Kasumi-1 (cell line): ENCODE measurements at regions not wholly inside any gene's neighbourhood (a gene's known extent, or its start where the extent isn't known, plus 50 kb on each side); places are given as distances from the start of the nearest gene placed in this dataset.
"Not testable (repeated sequence)": the region's sequence is repeated elsewhere in the genome, so short reads cannot be mapped to it uniquely, and the experiment has no call there.

Experiments used
- DNase-seq, 2 experiments: peaks; one replicate each; lab custom pipeline; 2025; lab: John Stamatoyannopoulos, UW

DNA sequence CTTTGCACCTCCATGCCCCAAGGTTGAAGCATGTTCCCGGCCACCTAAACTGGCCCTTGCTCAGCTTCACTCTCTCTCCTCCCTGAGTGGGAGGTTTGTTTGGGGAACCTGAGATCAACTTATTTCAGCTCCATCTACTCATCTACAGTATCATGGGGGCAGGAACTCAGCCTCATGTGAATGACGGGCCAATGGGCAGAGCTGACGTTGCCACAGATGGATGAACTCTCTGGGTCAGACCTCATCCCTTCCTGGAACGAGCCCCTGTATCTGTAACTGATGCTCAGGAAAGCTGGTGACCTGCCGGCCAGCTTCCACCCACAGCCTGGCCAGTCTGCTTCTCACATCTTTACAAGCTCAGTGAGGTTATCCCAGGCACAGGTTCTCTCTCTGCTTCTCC is 369.6 kb downstream of the IRX2 start:
- no peak for DNase-seq

- no peak for DNase-seq
Measured at GRCh38 chr5:2381070-2381469, 370.4 kb downstream of the IRX2 start.

GRCh38 chr5:2378976-2379375 is 372.5 kb downstream of the IRX2 start:
- no peak for DNase-seq

DNA sequence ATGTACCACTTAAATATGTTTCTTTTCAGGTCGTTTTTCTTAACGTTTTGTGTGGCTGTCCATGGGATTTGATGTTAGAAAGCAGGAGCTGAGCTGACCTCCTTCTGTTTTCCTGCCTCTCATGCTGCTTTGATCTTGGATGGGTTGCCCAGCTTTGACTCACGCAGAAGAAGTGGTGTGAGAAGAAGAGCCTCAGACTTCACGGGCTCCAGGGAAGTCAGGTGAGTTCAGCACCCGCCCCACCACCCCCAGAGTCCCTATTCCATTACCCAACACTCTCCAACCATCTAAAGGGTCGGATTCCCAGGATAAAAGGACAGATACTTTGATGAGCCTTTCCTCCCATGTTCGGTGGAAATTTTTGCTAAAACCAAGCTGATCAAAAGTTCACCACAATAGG is 373.4 kb downstream of the IRX2 start:
- DNase-seq = no peak

DNA sequence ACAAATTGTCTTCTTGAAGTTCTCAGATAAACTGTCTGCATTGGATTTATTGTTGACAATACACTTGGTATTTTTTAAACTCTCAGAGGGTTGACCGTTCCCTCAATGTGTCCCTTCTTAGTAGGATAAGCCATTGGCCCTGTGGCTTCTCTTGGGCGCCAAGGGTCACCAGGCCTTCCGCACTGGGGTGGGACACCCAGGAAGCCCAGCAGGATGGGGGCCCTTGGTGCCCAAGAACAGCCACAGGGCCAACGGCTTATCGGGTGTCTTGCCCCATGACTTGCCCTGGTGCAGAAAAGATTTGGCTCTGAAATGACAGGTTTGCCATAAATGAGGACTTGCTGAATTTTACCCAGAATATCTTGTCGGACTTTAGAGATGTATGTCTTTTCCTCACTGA is 375.0 kb downstream of the IRX2 start:
- DNase-seq = no peak

GRCh38 chr5:2375757-2376250 is 375.7 kb downstream of the IRX2 start:
- no peak for DNase-seq

DNA sequence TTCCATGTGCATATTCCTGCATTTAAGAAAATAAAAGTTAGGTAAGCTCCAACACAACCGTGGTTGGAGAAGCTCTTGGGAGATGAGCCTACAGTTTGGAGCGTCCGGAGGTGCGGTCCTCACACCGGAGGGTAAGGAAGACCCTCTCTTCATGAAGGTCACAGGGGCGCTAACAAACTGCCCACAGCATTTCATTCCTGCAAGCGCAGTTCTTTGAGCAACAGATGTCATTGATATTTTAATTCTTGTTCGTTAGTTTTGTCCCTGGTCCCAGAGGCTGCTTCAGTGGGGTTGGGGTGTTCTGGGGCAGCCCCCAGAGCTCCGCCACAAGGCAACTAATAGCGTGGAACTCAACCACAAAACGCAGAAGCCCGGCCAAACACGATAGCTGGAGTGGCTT is 376.2 kb downstream of the IRX2 start:
- DNase-seq = no peak

GRCh38 chr5:2374703-2375102 is 376.8 kb downstream of the IRX2 start:
- DNase-seq = no peak

DNA sequence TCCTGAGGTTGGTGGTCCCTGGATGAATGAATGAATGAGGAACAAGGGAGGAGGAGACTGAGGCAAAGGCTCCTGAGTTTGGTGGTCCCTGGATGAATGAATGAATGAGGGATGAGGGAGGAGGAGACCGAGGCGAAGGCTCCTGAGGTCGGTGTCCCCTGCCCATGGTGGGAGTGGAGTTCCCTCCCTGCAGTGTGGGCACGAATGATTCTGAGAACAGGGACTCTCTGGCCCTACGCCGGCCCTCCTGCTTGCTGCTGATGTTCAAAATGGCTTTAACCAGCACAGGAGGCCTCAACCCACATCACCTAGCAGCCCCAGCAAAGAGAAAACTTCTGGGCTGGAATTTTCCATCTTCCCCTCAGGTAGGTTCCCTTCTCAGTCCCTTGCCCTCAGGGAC is 377.8 kb downstream of the IRX2 start:
- no peak for DNase-seq

- no peak for DNase-seq
Measured at GRCh38 chr5:2371419-2371710, 380.1 kb downstream of the IRX2 start.

DNA sequence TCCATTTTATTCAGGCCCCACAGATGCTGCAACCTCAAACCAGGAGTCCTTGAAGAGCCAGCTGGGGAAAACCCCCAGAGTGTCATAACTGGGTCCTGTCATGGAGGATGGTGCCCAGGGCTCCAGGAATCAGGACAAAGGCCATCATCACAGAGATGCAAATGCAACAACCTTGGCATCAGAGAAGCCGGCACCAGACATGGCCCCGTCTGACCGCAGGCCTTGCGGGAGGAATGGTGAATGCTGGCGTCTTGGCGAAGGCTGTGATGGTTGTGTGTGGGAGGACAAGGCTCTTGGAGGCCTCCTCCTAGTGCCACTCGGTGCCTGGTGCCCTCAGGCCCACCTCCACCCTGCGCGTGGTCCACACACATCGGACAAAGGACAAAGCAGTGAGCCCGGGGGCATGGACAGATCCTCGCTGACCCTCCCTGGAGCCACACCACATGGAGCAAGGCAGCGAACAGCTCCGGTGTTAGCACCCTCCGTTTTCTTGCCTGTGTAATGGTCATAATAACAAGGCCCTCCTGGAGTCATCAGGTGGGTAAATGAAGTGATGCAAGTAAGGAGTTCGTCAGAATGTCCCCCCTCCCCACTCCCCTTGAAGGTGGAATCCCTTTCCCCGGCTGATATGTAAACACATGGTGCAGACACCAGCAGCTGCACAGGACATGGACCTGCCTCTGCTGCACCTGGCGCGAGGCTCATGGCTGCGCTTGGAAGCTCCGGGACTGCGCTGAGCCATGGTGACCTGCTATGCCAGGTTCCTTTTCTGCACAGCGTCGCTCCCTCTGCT is 380.7 kb downstream of the IRX2 start:
- DNase-seq = no peak

DNA sequence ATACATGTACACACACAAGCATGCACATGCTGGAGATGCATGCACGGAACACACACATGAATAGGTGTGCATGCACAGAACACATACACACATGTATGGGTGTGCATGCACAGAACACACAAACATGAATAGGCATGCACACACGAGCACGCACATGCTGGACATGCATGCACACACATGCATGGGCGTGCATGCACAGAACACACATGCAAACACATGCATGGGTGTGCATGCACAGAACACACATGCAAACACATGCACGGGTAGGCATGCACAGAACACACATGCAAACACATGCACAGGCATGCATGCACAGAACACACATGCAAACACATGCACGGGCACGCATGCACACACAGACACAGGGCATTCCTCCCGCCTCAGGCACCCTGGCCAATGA is 382.3 kb downstream of the IRX2 start:
- no peak for DNase-seq

GRCh38 chr5:2366816-2367215 is 384.7 kb downstream of the IRX2 start:
- no peak for DNase-seq

DNA sequence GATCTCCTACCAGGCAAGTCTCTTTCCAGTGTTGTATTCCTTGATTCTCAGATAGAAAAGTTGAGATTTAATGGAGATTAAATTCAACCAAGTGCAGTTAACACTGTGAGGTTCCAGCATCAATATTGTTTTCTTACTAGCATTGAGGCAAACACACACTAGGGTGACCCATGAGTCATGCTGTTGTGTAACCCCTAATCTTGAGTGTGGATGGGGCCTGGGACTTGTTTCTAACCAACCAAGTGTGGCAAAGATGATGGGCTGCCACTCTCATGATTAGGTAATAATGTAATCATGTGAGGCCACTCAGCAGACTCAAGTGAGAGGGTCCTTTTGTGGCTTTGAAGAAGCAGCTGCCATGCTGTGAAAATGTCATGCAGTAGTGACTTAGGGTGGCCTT is 394.2 kb downstream of the IRX2 start:
- no peak for DNase-seq

GRCh38 chr5:2355859-2356258 is 395.6 kb downstream of the IRX2 start:
- no peak for DNase-seq

GRCh38 chr5:2353871-2354440 is 397.5 kb downstream of the IRX2 start:
- no peak for DNase-seq

DNA sequence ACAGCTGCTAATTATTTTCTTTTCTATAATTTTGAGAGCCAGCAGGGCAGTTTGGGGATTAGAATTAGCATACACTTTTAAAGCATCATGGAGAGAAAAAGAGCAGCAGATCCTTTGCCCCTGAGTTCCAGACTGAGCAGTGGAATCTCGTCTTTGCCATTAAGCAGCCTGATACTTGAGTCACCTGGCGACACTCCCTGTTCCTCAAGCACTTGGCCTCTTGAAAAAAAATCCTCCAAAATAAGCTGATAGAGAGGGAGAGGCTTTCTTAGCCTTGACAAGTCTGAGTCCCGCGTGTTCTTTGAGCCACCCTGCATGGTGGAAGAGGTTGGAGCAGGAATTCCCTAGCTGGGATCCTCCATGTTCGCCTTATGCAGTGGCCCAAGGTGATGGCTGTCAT is 398.3 kb downstream of the IRX2 start:
- no peak for DNase-seq

DNA sequence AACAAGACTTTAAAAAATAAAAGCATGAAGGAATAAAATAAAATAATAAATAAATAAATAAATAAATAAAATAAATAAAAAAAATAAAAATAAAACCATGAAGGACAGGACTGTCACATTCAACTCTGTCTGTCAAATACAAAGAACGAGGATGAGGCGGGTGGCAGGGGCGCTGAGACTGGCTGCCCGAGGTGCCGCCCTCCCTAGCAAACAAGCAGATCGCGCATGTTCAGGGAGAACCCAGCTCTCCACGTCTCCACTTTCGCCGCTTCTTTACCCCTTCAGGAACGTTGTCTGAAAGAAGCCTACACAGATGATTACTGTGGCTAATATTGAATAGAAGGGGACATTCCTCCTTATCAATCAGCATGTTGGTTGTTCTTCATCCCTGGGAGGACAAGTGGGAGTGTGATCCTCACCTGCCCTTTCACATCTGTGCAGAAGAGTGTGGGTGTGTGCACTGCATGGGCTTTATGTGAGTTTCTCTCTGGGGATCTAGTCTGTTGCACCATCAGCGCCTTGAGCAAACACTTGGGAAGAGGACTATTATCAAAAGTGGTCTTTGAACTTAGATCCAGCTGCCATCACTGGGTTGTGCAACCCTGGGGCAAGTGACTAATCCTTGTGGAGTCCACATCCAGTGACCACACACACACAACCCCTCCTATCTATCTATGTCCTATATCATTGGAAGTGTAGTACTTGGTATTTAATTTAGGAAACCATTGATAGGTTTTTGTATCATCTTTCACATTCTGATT is 399.2 kb downstream of the IRX2 start:
- DNase-seq = no peak

- not testable (repeated sequence) for DNase-seq
Measured at GRCh38 chr5:2349768-2350167, 401.7 kb downstream of the IRX2 start.

GRCh38 chr5:2338686-2339085 is 412.8 kb downstream of the IRX2 start:
- DNase-seq = no peak

GRCh38 chr5:2335733-2336515 is 415.6 kb downstream of the IRX2 start:
- DNase-seq = no peak

DNA sequence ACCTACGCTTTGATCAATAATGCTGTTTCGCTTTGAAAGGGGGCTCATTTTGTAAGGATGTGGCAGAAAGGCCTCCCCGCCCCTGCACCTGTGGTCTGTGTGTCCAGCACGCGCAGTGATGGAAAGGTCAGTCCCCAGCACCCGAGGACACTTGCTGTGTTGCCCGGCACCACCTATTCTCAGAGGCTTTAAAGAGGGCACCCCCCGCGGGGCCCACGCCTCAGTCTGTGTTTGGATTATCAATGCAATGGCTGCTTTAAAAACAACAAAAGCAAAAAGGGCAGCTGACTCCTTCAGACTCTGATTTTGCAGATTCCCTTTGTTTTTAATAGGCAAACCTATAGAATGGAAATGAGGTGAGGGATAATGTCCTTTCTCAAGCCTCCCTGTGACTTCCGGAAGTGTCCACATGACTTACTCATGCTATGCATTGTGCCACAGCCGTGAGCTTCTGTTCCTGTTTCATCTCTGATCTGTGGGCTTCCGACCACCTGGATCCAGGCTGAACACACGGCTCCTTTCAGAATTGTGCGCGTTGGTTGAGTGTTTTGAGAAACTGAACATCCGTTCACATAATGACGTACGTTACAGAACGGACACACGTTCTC is 416.2 kb downstream of the IRX2 start:
- DNase-seq = no peak
